Transverse colon (tissue), 4 donors: ENCODE measurements at regions not wholly inside any gene's neighbourhood (a gene's known extent, or its start where the extent isn't known, plus 50 kb on each side); places are given as distances from the start of the nearest gene placed in this dataset.

Source experiments
- CTCF ChIP-seq, 5 experiments: fragments of 200-600 bp in 3 of 5; fragments of 450-650 bp in 2 of 5; sonication (generic) in 3 of 5; IDR thresholded peaks; 1 replicate in 2 of 5; 2 replicates in 3 of 5; pipeline ENCODE4 v1.5.1; 2016 to 2017; ENCODE audit warnings: antibody characterized with exemption in 5 of 5, inconsistent platforms in 3 of 5, mild to moderate bottlenecking in 2 of 5, moderate library complexity in 1 of 5
- EP300 ChIP-seq: sonication (generic); formaldehyde crosslinking; IDR thresholded peaks from one replicate; pipeline ENCODE4 v1.6.1; 2017; ENCODE audit warnings: antibody characterized with exemption, low read depth
- POLR2A ChIP-seq: fragments of 450-650 bp; IDR thresholded peaks from one replicate; pipeline ENCODE4 v1.6.1; 2016; ENCODE audit warnings: antibody characterized with exemption, mild to moderate bottlenecking, moderate library complexity
- POLR2AphosphoS5 ChIP-seq, 3 donors: sonication (generic); formaldehyde crosslinking; IDR thresholded peaks; one replicate each; pipeline ENCODE4 v1.6.1; 2016; ENCODE audit warnings: antibody characterized with exemption in 3 of 3

GRCh38 chr17:27226611-27227230 is 67.2 kb upstream of the WSB1 start:
- TF ChIP-seq EP300: no peak
- TF ChIP-seq CTCF (IDR thresholded peaks at IDR 0.05): no peak
- TF ChIP-seq POLR2A: no peak
- TF ChIP-seq POLR2AphosphoS5 (IDR thresholded peaks at IDR 0.05): no peak
